ENCODE measurements at regions not wholly inside any gene's neighbourhood (a gene's known extent, or its start where the extent isn't known, plus 50 kb on each side); places are given as distances from the start of the nearest gene placed in this dataset.

- ATAC-seq: no peak
- H3K27me3 ChIP-seq (ENCODE audit: control insufficient read depth in 1 of 2, insufficient read depth in 2 of 2, low read length in 2 of 2): peaks cover 0 to 32% of the 10 kb centered on the region in 2 experiments; a peak in 2 of 5 replicates
- intact Hi-C loops (cut with micrococcal nuclease; ENCODE audit: unreplicated experiment) (no loop called here), in situ Hi-C loops (cut with HindIII; ENCODE audit: extremely low pct_ligation_motif_present, low pct_unique_long_range_greater_than_20kb) (no loop called here)
- TF ChIP-seq ZZZ3 (CRISPR knock-in tag; IDR thresholded peaks at IDR 0.05; ENCODE audit: borderline replicate concordance) (no peak), TBP (CRISPR knock-in tag; IDR thresholded peaks at IDR 0.05) (no peak), PRDM4 (CRISPR knock-in tag; IDR thresholded peaks at IDR 0.05; ENCODE audit: borderline replicate concordance) (no peak), ZBTB21 (CRISPR knock-in tag; IDR thresholded peaks at IDR 0.05) (no peak), RFX3 (CRISPR knock-in tag; IDR thresholded peaks at IDR 0.05) (no peak), ZNF710 (CRISPR knock-in tag; IDR thresholded peaks at IDR 0.05; ENCODE audit: borderline replicate concordance) (no peak), RFX5 (IDR thresholded peaks at IDR 0.05; ENCODE audit: low read depth, low read length) (no peak), HIVEP1 (CRISPR knock-in tag; IDR thresholded peaks at IDR 0.05) (no peak), PAF1 (CRISPR knock-in tag; IDR thresholded peaks at IDR 0.05) (no peak), TMF1 (CRISPR knock-in tag; IDR thresholded peaks at IDR 0.05; ENCODE audit: low read depth) (no peak)
- H3K9ac ChIP-seq (ENCODE audit: insufficient read depth, low read depth, low read length): no peak overlapping the region
- no peak overlapping the region for H3K27ac ChIP-seq (ENCODE audit: extremely low read length, insufficient read depth, low read length)
- H3K4me3 ChIP-seq (replicated peaks in 1 of 3; ENCODE audit: insufficient read depth in 1 of 3, low read depth in 2 of 3, low read length in 3 of 3): no peak overlapping the region
- no peak overlapping the region for H3K4me2 ChIP-seq (ENCODE audit: low read depth, low read length)
- no peak overlapping the region for H2AFZ ChIP-seq (ENCODE audit: low read length)
- FAIRE-seq: no peak
- H3K36me3 ChIP-seq (replicated peaks in 1 of 2; ENCODE audit: control insufficient read depth in 1 of 2, insufficient read depth in 2 of 2, low read length in 2 of 2): no peaks in the 10 kb centered on the region
- WGBS (ENCODE audit: low lambda C conversion rate): 30% methylated on average over 3 of the region's 3 CpGs
- POLR2A ChIA-PET: no interaction called here
- CTCF ChIA-PET (ENCODE audit: low intra/inter-chr PET ratio, low total read pairs): no interaction called here
- H3K79me2 ChIP-seq (ENCODE audit: insufficient read depth, low read length): no peaks in the 10 kb centered on the region
- H3K4me1 ChIP-seq (ENCODE audit: insufficient read depth, low read length): no peaks in the 10 kb centered on the region
- no peaks in the 10 kb centered on the region for H3K9me3 ChIP-seq (ENCODE audit: low read length)
- DNase-seq (ENCODE audit: low spot score): no peak
- H4K20me1 ChIP-seq (ENCODE audit: insufficient read depth, low read length): no peaks in the 10 kb centered on the region
- BruUV-seq (replicated peaks): no TSS peak
These were observed 145.7 kb upstream of the LRFN2 start for GRCh38 chr6:40732878-40733277.
